ENCODE measurements at regions not wholly inside any gene's neighbourhood (a gene's known extent, or its start where the extent isn't known, plus 50 kb on each side); places are given as distances from the start of the nearest gene placed in this dataset.
"Not testable (repeated sequence)": the region's sequence is repeated elsewhere in the genome, so short reads cannot be mapped to it uniquely, and the experiment has no call there.

GRCh38 chr9:110081395-110081794, 126.6 kb downstream of the C9orf152 start:
- no peak for DNase-seq (ENCODE audit: low read depth in 1 of 2, low spot score in 1 of 2)

GRCh38 chr9:110083866-110084265, 124.1 kb downstream of the C9orf152 start:
- DNase-seq (ENCODE audit: low read depth in 1 of 2, low spot score in 1 of 2), result no peak

- DNase-seq (ENCODE audit: low read depth in 1 of 2, low spot score in 1 of 2), result no peak
Measured at GRCh38 chr9:110086537-110086936, 121.4 kb downstream of the C9orf152 start.

- DNase-seq (ENCODE audit: low read depth in 1 of 2, low spot score in 1 of 2), result no peak
Measured at GRCh38 chr9:110087605-110088004, 120.4 kb downstream of the C9orf152 start.

GRCh38 chr9:110088099-110088498, 119.9 kb downstream of the C9orf152 start:
- no peak for DNase-seq (ENCODE audit: low read depth in 1 of 2, low spot score in 1 of 2)

- no peak for DNase-seq (ENCODE audit: low read depth in 1 of 2, low spot score in 1 of 2)
Measured at GRCh38 chr9:110089681-110090370, 118.1 kb downstream of the C9orf152 start.

- no peak for DNase-seq (ENCODE audit: low read depth in 1 of 2, low spot score in 1 of 2)
Measured at GRCh38 chr9:110092792-110093191, 115.2 kb downstream of the C9orf152 start.

GRCh38 chr9:110093417-110093816, 114.5 kb downstream of the C9orf152 start:
- DNase-seq (ENCODE audit: low read depth in 1 of 2, low spot score in 1 of 2), result no peak

GRCh38 chr9:110093871-110094270, 114.1 kb downstream of the C9orf152 start:
- DNase-seq (ENCODE audit: low read depth in 1 of 2, low spot score in 1 of 2), result no peak

- DNase-seq (ENCODE audit: low read depth in 1 of 2, low spot score in 1 of 2), result no peak
Measured at GRCh38 chr9:110095161-110095595, 112.8 kb downstream of the C9orf152 start.

GRCh38 chr9:110095776-110096175, 112.2 kb downstream of the C9orf152 start:
- DNase-seq (ENCODE audit: low read depth in 1 of 2, low spot score in 1 of 2), result no peak

- not testable (repeated sequence) for DNase-seq (ENCODE audit: low read depth in 1 of 2, low spot score in 1 of 2)
Measured at GRCh38 chr9:110096674-110097073, 111.3 kb downstream of the C9orf152 start.

GRCh38 chr9:110099236-110100095, 108.5 kb downstream of the C9orf152 start:
- DNase-seq (ENCODE audit: low read depth in 1 of 2, low spot score in 1 of 2), result no peak

- no peak for DNase-seq (ENCODE audit: low read depth in 1 of 2, low spot score in 1 of 2)
Measured at GRCh38 chr9:110101531-110102161, 106.3 kb downstream of the C9orf152 start.

GRCh38 chr9:110103257-110103656, 104.7 kb downstream of the C9orf152 start:
- DNase-seq (ENCODE audit: low read depth in 1 of 2, low spot score in 1 of 2), result no peak

GRCh38 chr9:110104261-110104809, 103.6 kb downstream of the C9orf152 start:
- no peak for DNase-seq (ENCODE audit: low read depth in 1 of 2, low spot score in 1 of 2)

GRCh38 chr9:110105107-110105506, 102.9 kb downstream of the C9orf152 start:
- no peak for DNase-seq (ENCODE audit: low read depth in 1 of 2, low spot score in 1 of 2)

- DNase-seq (ENCODE audit: low read depth in 1 of 2, low spot score in 1 of 2), result no peak
Measured at GRCh38 chr9:110106661-110107060, 101.3 kb downstream of the C9orf152 start.

GRCh38 chr9:110109333-110110092, 98.4 kb downstream of the C9orf152 start:
- no peak for DNase-seq (ENCODE audit: low read depth in 1 of 2, low spot score in 1 of 2)

GRCh38 chr9:110110154-110110553, 97.8 kb downstream of the C9orf152 start:
- DNase-seq (ENCODE audit: low read depth in 1 of 2, low spot score in 1 of 2), result no peak

GRCh38 chr9:110111868-110112267, 96.1 kb downstream of the C9orf152 start:
- DNase-seq (ENCODE audit: low read depth in 1 of 2, low spot score in 1 of 2), result no peak
